Smooth muscle cell (in vitro differentiated cells): ENCODE measurements at regions not wholly inside any gene's neighbourhood (a gene's known extent, or its start where the extent isn't known, plus 50 kb on each side); places are given as distances from the start of the nearest gene placed in this dataset.

Experiments used
- DNase-seq: peaks from one replicate; lab custom pipeline; 2025; ENCODE audit not compliant: unreplicated experiment; lab: John Stamatoyannopoulos, UW
- H2AFZ ChIP-seq: fragments of 200-600 bp; sonication (generic); 2 replicates; pipeline ENCODE4 v1.6.0; 2016; ENCODE audit warnings: antibody characterized with exemption, low read depth, mild to moderate bottlenecking
- H3F3A ChIP-seq: fragments of 200-600 bp; sonication (generic); 2 replicates; pipeline ENCODE4 v1.6.0; 2017; ENCODE audit warnings: antibody characterized with exemption, low read depth
- H3K27ac ChIP-seq: fragments of 200-600 bp; sonication (generic); 2 replicates; pipeline ENCODE4 v1.5.1; 2016; ENCODE audit warnings: low read depth, mild to moderate bottlenecking
- H3K27me3 ChIP-seq: fragments of 200-600 bp; sonication (generic); 2 replicates; pipeline ENCODE4 v1.6.1; 2016; ENCODE audit warnings: low read depth, mild to moderate bottlenecking
- H3K36me3 ChIP-seq: fragments of 200-600 bp; sonication (generic); 2 replicates; pipeline ENCODE4 v1.5.1; 2016; ENCODE audit warnings: low read depth
- H3K4me1 ChIP-seq: fragments of 200-600 bp; sonication (generic); 2 replicates; pipeline ENCODE4 v1.5.1; 2016; ENCODE audit warnings: low read depth
- H3K4me2 ChIP-seq: fragments of 200-600 bp; sonication (generic); 2 replicates; pipeline ENCODE4 v1.6.0; 2016; ENCODE audit warnings: mild to moderate bottlenecking
- H3K4me3 ChIP-seq: fragments of 200-600 bp; sonication (generic); 2 replicates; pipeline ENCODE4 v1.5.1; 2016; ENCODE audit warnings: mild to moderate bottlenecking
- H3K79me2 ChIP-seq: fragments of 200-600 bp; sonication (generic); 2 replicates; pipeline ENCODE4 v1.6.0; 2016; ENCODE audit warnings: low read depth, mild to moderate bottlenecking
- H3K9ac ChIP-seq: fragments of 200-600 bp; sonication (generic); 2 replicates; pipeline ENCODE4 v1.6.0; 2016; ENCODE audit warnings: low read depth
- H3K9me3 ChIP-seq: fragments of 200-600 bp; sonication (generic); replicated peaks from 2 replicates; pipeline ENCODE4 v1.5.1; 2016; ENCODE audit warnings: low read depth
- H4K20me1 ChIP-seq: fragments of 200-600 bp; sonication (generic); 2 replicates; pipeline ENCODE4 v1.6.0; 2016; ENCODE audit warnings: low read depth
- WGBS: methylation state at CpG from one replicate; pipeline ENCODE4 v1.1.7; 2016; ENCODE audit warnings: low lambda C conversion rate; 5-methylcytosine and 5-hydroxymethylcytosine counted together
- TF ChIP-seq, protein P1 (sequence below): fragments of 200-600 bp; sonication (generic); IDR thresholded peaks from 2 replicates; pipeline ENCODE4 v1.5.1; 2017; ENCODE audit warnings: borderline replicate concordance, mild to moderate bottlenecking, antibody characterized with exemption; ENCODE audit not compliant: insufficient read depth, poor library complexity, severe bottlenecking

DNA sequence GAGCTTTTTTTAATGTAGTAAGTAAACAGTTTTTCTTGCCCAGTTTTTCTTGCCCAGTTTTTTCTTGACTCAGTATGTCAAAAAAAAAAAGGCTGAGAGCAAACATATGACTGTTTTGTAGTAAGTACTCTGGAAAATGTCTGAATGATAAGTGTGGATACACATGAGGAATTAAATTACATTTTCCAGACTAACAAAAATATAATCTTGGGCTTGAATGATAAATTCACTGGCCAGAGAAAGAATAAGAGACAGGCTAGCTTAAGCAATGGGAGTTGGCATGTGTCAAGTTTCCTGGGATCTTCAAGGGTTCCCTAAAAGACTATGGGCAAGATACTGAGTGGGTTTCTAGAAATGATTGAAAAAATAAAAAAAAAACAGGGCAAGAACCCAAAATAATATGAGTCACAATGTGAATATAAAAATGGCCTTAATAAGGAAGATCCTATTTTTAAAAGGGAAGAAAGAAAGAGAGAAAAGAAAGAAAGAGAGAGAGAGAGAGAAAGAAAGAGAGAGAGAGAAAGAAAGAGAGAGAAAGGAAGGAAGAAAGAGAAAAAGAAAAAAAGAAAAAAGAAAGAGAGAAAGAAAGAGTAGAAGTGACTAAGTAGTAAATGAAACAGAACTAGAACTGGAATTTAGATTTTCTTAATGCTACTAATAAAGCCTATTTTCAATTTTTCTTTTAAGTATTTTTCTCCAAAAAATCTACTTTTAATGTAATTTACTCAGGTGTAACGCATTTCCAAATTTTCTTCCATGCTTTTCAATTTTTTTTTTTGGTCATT, 60.2 kb downstream of the TFPI2 start:
- no peak overlapping the region for H2AFZ ChIP-seq
- no peak for DNase-seq
- H3K9me3 ChIP-seq: no peaks in the 10 kb centered on the region
- TF ChIP-seq, protein P1, sequence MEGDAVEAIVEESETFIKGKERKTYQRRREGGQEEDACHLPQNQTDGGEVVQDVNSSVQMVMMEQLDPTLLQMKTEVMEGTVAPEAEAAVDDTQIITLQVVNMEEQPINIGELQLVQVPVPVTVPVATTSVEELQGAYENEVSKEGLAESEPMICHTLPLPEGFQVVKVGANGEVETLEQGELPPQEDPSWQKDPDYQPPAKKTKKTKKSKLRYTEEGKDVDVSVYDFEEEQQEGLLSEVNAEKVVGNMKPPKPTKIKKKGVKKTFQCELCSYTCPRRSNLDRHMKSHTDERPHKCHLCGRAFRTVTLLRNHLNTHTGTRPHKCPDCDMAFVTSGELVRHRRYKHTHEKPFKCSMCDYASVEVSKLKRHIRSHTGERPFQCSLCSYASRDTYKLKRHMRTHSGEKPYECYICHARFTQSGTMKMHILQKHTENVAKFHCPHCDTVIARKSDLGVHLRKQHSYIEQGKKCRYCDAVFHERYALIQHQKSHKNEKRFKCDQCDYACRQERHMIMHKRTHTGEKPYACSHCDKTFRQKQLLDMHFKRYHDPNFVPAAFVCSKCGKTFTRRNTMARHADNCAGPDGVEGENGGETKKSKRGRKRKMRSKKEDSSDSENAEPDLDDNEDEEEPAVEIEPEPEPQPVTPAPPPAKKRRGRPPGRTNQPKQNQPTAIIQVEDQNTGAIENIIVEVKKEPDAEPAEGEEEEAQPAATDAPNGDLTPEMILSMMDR: no peak
- no peak overlapping the region for H3K27ac ChIP-seq
- no peak overlapping the region for H3K9ac ChIP-seq
- no peak overlapping the region for H3K4me2 ChIP-seq
- no peaks in the 10 kb centered on the region for H4K20me1 ChIP-seq
- H3K79me2 ChIP-seq: no peaks in the 10 kb centered on the region
- no peaks in the 10 kb centered on the region for H3K4me1 ChIP-seq
- H3F3A ChIP-seq: no peaks in the 10 kb centered on the region
- 100% methylated on average over 1 of the region's 1 CpG for WGBS
- H3K27me3 ChIP-seq: no peaks in the 10 kb centered on the region
- H3K36me3 ChIP-seq: no peaks in the 10 kb centered on the region
- no peak overlapping the region for H3K4me3 ChIP-seq

DNA sequence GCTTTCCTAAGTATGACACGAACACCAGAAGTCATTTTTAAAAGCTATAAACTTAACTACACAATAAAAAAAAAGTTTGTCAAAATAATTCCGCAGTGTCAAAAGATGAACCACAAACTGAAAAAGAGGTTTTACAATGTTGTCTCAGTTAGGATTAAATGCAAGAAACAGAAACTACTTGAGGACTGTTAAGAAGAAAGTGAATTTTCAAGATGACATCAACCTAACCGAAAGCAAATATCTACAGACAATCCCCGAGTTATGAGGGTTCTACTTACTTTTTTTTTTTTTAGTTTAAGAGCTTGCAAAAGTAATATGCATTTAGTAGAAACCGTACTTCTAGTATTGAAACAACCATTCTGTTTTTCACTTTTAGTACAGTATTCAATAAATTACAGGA, 62.3 kb downstream of the TFPI2 start:
- TF ChIP-seq, protein P1: no peak
- H2AFZ ChIP-seq: peak overlapping the region; percentile 9
- no peak overlapping the region for H3K4me3 ChIP-seq
- no peaks in the 10 kb centered on the region for H3K9me3 ChIP-seq
- no peak for DNase-seq
- H3K36me3 ChIP-seq: no peaks in the 10 kb centered on the region
- no peak overlapping the region for H3K9ac ChIP-seq
- H3K27ac ChIP-seq: no peak overlapping the region
- H3F3A ChIP-seq: no peaks in the 10 kb centered on the region
- peak overlapping the region; percentile 21 for H3K4me2 ChIP-seq
- WGBS: 78% methylated on average over 5 of the region's 5 CpGs
- no peaks in the 10 kb centered on the region for H3K79me2 ChIP-seq
- no peaks in the 10 kb centered on the region for H3K4me1 ChIP-seq
- no peaks in the 10 kb centered on the region for H4K20me1 ChIP-seq
- H3K27me3 ChIP-seq: no peaks in the 10 kb centered on the region

DNA sequence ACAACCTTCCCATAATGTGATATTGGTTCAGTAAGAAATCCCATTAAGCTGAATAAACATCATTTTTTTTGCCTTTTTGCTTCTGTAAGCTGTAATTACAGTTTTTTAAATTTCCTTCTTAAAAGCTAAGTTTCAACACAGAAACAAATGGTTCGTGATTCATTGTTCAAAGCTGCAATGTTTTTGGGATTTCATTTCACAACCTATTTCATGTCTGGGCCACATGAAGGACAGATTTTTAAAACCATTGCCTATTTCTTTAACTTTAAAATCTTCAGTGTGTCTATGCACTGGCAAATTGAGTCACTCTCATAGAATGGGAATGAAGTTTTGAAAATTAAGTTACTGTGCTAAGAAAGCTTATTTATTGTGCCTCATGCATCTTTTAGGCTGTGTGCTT, 66.9 kb downstream of the TFPI2 start:
- TF ChIP-seq, protein P1: no peak
- no peaks in the 10 kb centered on the region for H3K36me3 ChIP-seq

DNA sequence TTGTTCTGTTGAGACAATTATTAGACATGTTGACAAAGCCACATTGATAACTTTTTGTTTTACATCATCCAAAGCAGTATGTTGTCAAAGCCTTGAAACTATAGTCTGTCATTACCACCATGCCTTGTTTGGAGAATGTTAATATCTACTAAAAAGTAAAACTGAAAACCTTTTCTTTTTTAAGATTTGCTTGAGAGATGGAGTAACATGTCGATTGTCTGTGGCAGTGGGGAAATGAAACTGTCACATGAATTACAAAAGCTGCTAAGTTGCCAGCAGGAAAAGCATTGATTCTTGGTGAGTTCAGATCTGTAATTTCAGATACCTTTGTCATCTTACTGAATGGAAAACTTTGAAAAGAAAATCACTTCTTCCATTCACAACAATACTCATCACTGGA, 69.1 kb downstream of the TFPI2 start:
- H3K4me3 ChIP-seq: no peak overlapping the region
- no peaks in the 10 kb centered on the region for H3K36me3 ChIP-seq
- no peak overlapping the region for H3K4me2 ChIP-seq
- H3F3A ChIP-seq: no peaks in the 10 kb centered on the region
- DNase-seq: no peak
- H3K27ac ChIP-seq: no peak overlapping the region
- TF ChIP-seq, protein P1: no peak
- H3K4me1 ChIP-seq: peaks cover 9% of the 10 kb centered on the region
- H3K79me2 ChIP-seq: no peaks in the 10 kb centered on the region
- H3K9ac ChIP-seq: no peak overlapping the region
- no peak overlapping the region for H2AFZ ChIP-seq
- H3K27me3 ChIP-seq: no peaks in the 10 kb centered on the region
- H4K20me1 ChIP-seq: no peaks in the 10 kb centered on the region
- WGBS: 82% methylated on average over 1 of the region's 1 CpG
- no peaks in the 10 kb centered on the region for H3K9me3 ChIP-seq

More for the DNA sequence above, 66.9 kb downstream of the TFPI2 start:
- H3F3A ChIP-seq: no peaks in the 10 kb centered on the region
- H3K79me2 ChIP-seq: no peaks in the 10 kb centered on the region
- no peaks in the 10 kb centered on the region for H4K20me1 ChIP-seq
- no peaks in the 10 kb centered on the region for H3K4me1 ChIP-seq
- H3K9ac ChIP-seq: no peak overlapping the region
- H3K4me3 ChIP-seq: no peak overlapping the region
- H3K9me3 ChIP-seq: no peaks in the 10 kb centered on the region
- DNase-seq: no peak
- WGBS: 82% methylated on average over 1 of the region's 1 CpG
- H3K27me3 ChIP-seq: no peaks in the 10 kb centered on the region
- no peak overlapping the region for H3K27ac ChIP-seq
- no peak overlapping the region for H2AFZ ChIP-seq
- no peak overlapping the region for H3K4me2 ChIP-seq
